ENCODE measurements at regions not wholly inside any gene's neighbourhood (a gene's known extent, or its start where the extent isn't known, plus 50 kb on each side); places are given as distances from the start of the nearest gene placed in this dataset.

- no peak for FAIRE-seq
- no peak for TF ChIP-seq POLR2A (IDR thresholded peaks at IDR 0.05; ENCODE audit: low read depth, low read length)
- no peak for DNase-seq (ENCODE audit: insufficient read length, low spot score)
Observed at GRCh38 chr21:15408089-15408488, 321.7 kb upstream of the USP25 start.

- DNase-seq (ENCODE audit: insufficient read length, low spot score) (no peak), FAIRE-seq (no peak)
- no peak for TF ChIP-seq POLR2A (IDR thresholded peaks at IDR 0.05; ENCODE audit: low read depth, low read length)
Observed at GRCh38 chr21:15409031-15409430, 320.8 kb upstream of the USP25 start.

GRCh38 chr21:15410853-15411252 lies 318.9 kb upstream of the USP25 start:
- no peak for FAIRE-seq
- TF ChIP-seq POLR2A (IDR thresholded peaks at IDR 0.05; ENCODE audit: low read depth, low read length): no peak
- DNase-seq (ENCODE audit: insufficient read length, low spot score): no peak

GRCh38 chr21:15414057-15414456 lies 315.7 kb upstream of the USP25 start:
- FAIRE-seq (no peak), DNase-seq (ENCODE audit: insufficient read length, low spot score) (no peak)
- no peak for TF ChIP-seq POLR2A (IDR thresholded peaks at IDR 0.05; ENCODE audit: low read depth, low read length)

- FAIRE-seq: peak; percentile 23
- TF ChIP-seq POLR2A (IDR thresholded peaks at IDR 0.05; ENCODE audit: low read depth, low read length): no peak
- no peak for DNase-seq (ENCODE audit: insufficient read length, low spot score)
Observed at GRCh38 chr21:15415541-15416261, 314.1 kb upstream of the USP25 start.

- no peak for DNase-seq (ENCODE audit: insufficient read length, low spot score)
- FAIRE-seq: no peak
- TF ChIP-seq POLR2A (IDR thresholded peaks at IDR 0.05; ENCODE audit: low read depth, low read length): no peak
Observed at GRCh38 chr21:15421441-15421881, 308.3 kb upstream of the USP25 start.

GRCh38 chr21:15421947-15422346 lies 307.8 kb upstream of the USP25 start:
- FAIRE-seq (no peak), DNase-seq (ENCODE audit: insufficient read length, low spot score) (no peak)
- TF ChIP-seq POLR2A (IDR thresholded peaks at IDR 0.05; ENCODE audit: low read depth, low read length): no peak

- DNase-seq (ENCODE audit: insufficient read length, low spot score): no peak
- FAIRE-seq: peak; percentile 96
- no peak for TF ChIP-seq POLR2A (IDR thresholded peaks at IDR 0.05; ENCODE audit: low read depth, low read length)
Observed at GRCh38 chr21:15422783-15423182, 307.0 kb upstream of the USP25 start.

GRCh38 chr21:15423676-15424445 lies 305.9 kb upstream of the USP25 start:
- DNase-seq (ENCODE audit: insufficient read length, low spot score) (no peak), FAIRE-seq (no peak)
- no peak for TF ChIP-seq POLR2A (IDR thresholded peaks at IDR 0.05; ENCODE audit: low read depth, low read length)

GRCh38 chr21:15425049-15425448 lies 304.7 kb upstream of the USP25 start:
- no peak for DNase-seq (ENCODE audit: insufficient read length, low spot score)
- no peak for FAIRE-seq
- no peak for TF ChIP-seq POLR2A (IDR thresholded peaks at IDR 0.05; ENCODE audit: low read depth, low read length)

- FAIRE-seq: no peak
- TF ChIP-seq POLR2A (IDR thresholded peaks at IDR 0.05; ENCODE audit: low read depth, low read length): no peak
- DNase-seq (ENCODE audit: insufficient read length, low spot score): no peak
Observed at GRCh38 chr21:15430023-15430422, 299.8 kb upstream of the USP25 start.

- FAIRE-seq (no peak), DNase-seq (ENCODE audit: insufficient read length, low spot score) (no peak)
- TF ChIP-seq POLR2A (IDR thresholded peaks at IDR 0.05; ENCODE audit: low read depth, low read length): no peak
Observed at GRCh38 chr21:15430577-15430976, 299.2 kb upstream of the USP25 start.

GRCh38 chr21:15431053-15431452 lies 298.7 kb upstream of the USP25 start:
- FAIRE-seq (no peak), DNase-seq (ENCODE audit: insufficient read length, low spot score) (no peak)
- TF ChIP-seq POLR2A (IDR thresholded peaks at IDR 0.05; ENCODE audit: low read depth, low read length): no peak

GRCh38 chr21:15433091-15433490 lies 296.7 kb upstream of the USP25 start:
- DNase-seq (ENCODE audit: insufficient read length, low spot score) (no peak), FAIRE-seq (no peak)
- TF ChIP-seq POLR2A (IDR thresholded peaks at IDR 0.05; ENCODE audit: low read depth, low read length): no peak

Data from H54 (cell line).